ENCODE measurements at regions not wholly inside any gene's neighbourhood (a gene's known extent, or its start where the extent isn't known, plus 50 kb on each side); places are given as distances from the start of the nearest gene placed in this dataset.

DNA sequence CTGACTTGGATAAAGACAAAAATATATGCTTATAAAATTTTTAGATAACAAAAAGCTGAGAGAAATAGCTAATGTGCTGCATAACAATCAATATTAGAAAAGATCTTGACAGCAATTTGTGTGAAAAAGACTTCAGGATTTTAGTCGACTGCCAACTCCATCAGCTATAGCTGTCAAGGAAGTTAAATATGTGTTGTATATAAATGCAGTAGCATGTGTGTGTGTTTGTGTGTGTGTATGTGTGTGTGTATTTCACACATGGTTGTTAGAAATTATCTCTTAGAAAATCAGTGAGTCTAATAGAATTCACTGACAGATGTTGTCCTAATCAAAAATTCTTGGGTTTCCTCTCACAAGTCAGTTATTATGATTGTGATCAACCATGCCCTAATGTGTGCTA lies 171.2 kb downstream of the CASP12 start:
- Mint-ChIP-seq H3K9me3 (peaks cover 3 to 5% of the 10 kb centered on the region in 2 donors), H3K27ac (no peak overlapping the region), H3K4me3 (no peak overlapping the region), H3K36me3 (ENCODE audit: insufficient read depth in 2 of 2) (peaks cover 2 to 7% of the 10 kb centered on the region in 2 donors), H3K27me3 (ENCODE audit: low read depth) (no peaks in the 10 kb centered on the region), H3K4me1 (ENCODE audit: low read depth) (peaks cover 5% of the 10 kb centered on the region)
- ATAC-seq (replicated peaks in 1 of 2), result no peak
- no peak for DNase-seq

DNA sequence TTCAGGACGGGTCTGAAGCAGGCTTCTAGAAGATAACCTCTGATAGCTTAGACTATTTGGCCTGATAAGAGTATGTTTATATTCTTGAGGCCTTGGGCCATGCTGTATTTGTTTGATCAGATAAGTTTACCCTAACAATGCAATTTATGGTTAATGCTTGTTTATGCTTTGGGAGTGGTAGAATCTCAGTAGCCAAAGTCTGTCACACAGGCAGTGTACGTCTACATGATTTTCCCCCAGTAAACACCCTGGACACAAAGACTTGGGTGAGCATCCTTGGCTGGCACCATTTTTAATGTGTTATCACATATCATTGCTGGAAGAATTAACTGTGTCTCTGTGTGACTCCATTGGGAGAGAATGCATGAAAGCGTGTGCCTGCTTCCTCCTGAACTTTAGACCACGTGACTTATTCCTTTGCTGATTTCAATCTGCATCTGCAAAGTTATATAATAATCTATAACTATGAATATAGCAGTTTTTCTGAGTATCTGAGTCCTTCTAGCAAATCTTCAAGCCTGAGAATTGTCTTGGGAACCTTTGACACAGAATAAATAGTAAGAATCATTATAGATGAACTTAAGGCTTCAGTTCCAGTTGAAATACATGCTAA lies 172.4 kb downstream of the CASP12 start:
- Mint-ChIP-seq H3K4me1 (ENCODE audit: low read depth) (no peaks in the 10 kb centered on the region), H3K27ac (no peak overlapping the region), H3K4me3 (no peak overlapping the region), H3K9me3 (peaks cover 4 to 5% of the 10 kb centered on the region in 2 donors), H3K27me3 (ENCODE audit: low read depth) (no peaks in the 10 kb centered on the region), H3K36me3 (ENCODE audit: insufficient read depth in 2 of 2) (peaks cover 2 to 7% of the 10 kb centered on the region in 2 donors)
- ATAC-seq (replicated peaks in 1 of 2) (no peak), DNase-seq (no peak)

GRCh38 chr11:104713401-104713800 lies 184.9 kb downstream of the CASP12 start:
- Mint-ChIP-seq H3K9me3 (peaks cover 1 to 2% of the 10 kb centered on the region in 2 donors), H3K4me3 (no peak overlapping the region), H3K4me1 (ENCODE audit: low read depth) (peaks cover 8% of the 10 kb centered on the region), H3K27ac (no peak overlapping the region), H3K36me3 (ENCODE audit: insufficient read depth in 2 of 2) (peaks cover 3 to 4% of the 10 kb centered on the region in 2 donors), H3K27me3 (ENCODE audit: low read depth) (no peaks in the 10 kb centered on the region)
- ATAC-seq (replicated peaks in 1 of 2) (no peak), DNase-seq (no peak)

DNA sequence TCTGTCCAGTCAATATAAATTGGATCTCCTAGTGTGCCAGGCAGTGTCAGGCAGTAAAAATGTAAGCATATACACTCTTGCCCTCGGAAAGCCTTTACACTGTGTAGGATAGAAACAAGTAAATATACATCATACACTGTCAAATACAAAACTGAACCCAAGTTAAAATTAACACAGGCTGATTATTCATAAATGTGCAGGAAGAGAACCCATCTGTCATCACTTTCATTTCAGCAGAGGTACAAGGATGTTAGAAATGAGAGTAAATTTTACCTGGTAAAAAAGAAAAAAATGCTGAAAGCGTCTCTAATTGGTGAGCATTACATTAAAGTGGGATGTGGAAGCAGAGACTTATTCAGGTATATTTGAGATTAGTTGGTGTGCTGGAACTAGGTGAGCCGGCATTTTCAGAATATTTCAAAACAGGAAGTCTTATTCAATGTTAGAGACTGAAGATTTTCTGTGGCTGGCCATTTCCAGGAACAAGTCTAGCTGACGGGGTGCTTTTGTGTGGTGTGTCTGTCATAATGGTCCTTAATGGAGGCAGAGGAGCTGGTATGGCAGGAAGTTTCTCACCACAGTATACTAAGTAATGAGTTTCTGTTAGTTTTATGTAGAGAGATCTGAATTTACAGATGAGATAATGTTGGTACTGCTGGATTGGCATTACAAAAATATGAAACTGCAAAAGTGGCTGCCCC lies 192.6 kb downstream of the CASP12 start:
- Mint-ChIP-seq H3K9me3 (peaks cover 0 to 3% of the 10 kb centered on the region in 2 donors), H3K27me3 (ENCODE audit: low read depth) (no peaks in the 10 kb centered on the region), H3K27ac (peak overlapping the region; percentile 97), H3K36me3 (ENCODE audit: insufficient read depth in 2 of 2) (peaks cover 2% of the 10 kb centered on the region in 2 donors), H3K4me3 (peak overlapping the region; percentile 57 to 95), H3K4me1 (ENCODE audit: low read depth) (peaks cover 44% of the 10 kb centered on the region)
- ATAC-seq (replicated peaks in 1 of 2) (peak; percentile 95 to 98), DNase-seq (peak; percentile 75 to 80)

DNA sequence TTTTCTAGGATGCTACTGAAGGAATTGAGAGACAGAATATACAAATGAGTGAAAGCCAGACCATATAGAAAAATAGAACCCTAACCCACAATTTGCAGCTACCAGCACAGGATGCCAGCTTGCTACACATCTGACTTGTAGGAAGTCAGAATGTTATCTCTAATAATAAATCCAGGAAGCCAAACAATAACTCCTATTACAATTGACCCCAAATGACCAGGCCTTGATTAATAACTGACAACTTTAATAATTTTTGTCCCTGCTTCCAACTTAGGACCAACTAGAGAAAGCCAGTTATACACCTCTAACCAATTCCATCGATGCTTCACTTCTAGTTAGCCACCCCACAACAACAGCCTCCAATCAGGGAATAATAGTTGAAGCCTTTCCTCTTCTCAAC lies 193.4 kb downstream of the CASP12 start:
- DNase-seq (no peak), ATAC-seq (replicated peaks in 1 of 2) (no peak)
- H3K4me1 Mint-ChIP-seq (ENCODE audit: low read depth), result peaks cover 50% of the 10 kb centered on the region
- peaks cover 2% of the 10 kb centered on the region in 2 donors for H3K36me3 Mint-ChIP-seq (ENCODE audit: insufficient read depth in 2 of 2)
- H3K4me3 Mint-ChIP-seq, result peak overlapping the region; percentile 57 to 95
- peaks cover 0 to 3% of the 10 kb centered on the region in 2 donors for H3K9me3 Mint-ChIP-seq
- H3K27me3 Mint-ChIP-seq (ENCODE audit: low read depth), result no peaks in the 10 kb centered on the region
- H3K27ac Mint-ChIP-seq, result peak overlapping the region; percentile 97

GRCh38 chr11:104704146-104704830 lies 194.0 kb downstream of the CASP12 start:
- Mint-ChIP-seq H3K4me3 (peak overlapping the region; percentile 16 to 95), H3K9me3 (peaks cover 0 to 3% of the 10 kb centered on the region in 2 donors), H3K36me3 (ENCODE audit: insufficient read depth in 2 of 2) (peaks cover 2% of the 10 kb centered on the region in 2 donors), H3K4me1 (ENCODE audit: low read depth) (peaks cover 48% of the 10 kb centered on the region), H3K27me3 (ENCODE audit: low read depth) (no peaks in the 10 kb centered on the region), H3K27ac (peak overlapping the region; percentile 97)
- no peak for ATAC-seq (replicated peaks in 1 of 2)
- no peak for DNase-seq

DNA sequence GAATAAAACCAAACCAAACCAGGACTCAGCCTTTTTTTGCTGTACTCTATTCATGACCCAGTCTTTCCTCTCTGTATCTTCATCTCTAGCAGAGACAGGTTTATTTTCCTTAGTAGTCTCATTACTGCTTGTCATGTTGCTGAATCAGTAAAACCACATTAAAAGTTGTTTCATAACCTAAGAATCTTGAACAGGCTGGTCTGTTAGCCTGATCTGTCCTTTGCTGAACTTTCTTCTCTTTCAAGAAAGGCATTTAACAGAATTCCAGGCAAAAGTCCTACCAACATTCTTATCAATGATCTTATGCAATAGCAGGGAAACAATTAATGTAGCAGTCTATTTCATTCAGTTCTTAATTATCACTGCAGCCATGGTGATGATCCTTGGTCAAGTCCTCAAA lies 197.7 kb downstream of the CASP12 start:
- Mint-ChIP-seq H3K9me3 (peaks cover 0 to 1% of the 10 kb centered on the region in 2 donors), H3K4me3 (peak overlapping the region in 1 of 2 donors; percentile 58), H3K27ac (no peak overlapping the region), H3K27me3 (ENCODE audit: low read depth) (no peaks in the 10 kb centered on the region), H3K4me1 (ENCODE audit: low read depth) (peaks cover 27% of the 10 kb centered on the region), H3K36me3 (ENCODE audit: insufficient read depth in 2 of 2) (peaks cover 2% of the 10 kb centered on the region in 2 donors)
- ATAC-seq (replicated peaks in 1 of 2) (peak; percentile 71), DNase-seq (no peak)

- peaks cover 2% of the 10 kb centered on the region in 2 donors for H3K36me3 Mint-ChIP-seq (ENCODE audit: insufficient read depth in 2 of 2)
- no peak overlapping the region for H3K27ac Mint-ChIP-seq
- H3K9me3 Mint-ChIP-seq, result peaks cover 0 to 1% of the 10 kb centered on the region in 2 donors
- no peak overlapping the region for H3K4me3 Mint-ChIP-seq
- peaks cover 21% of the 10 kb centered on the region for H3K4me1 Mint-ChIP-seq (ENCODE audit: low read depth)
- ATAC-seq (replicated peaks in 1 of 2), result no peak
- H3K27me3 Mint-ChIP-seq (ENCODE audit: low read depth), result no peaks in the 10 kb centered on the region
- DNase-seq, result no peak
Measured at GRCh38 chr11:104699981-104700380, 198.3 kb downstream of the CASP12 start.

GRCh38 chr11:104695065-104695463 lies 203.2 kb downstream of the CASP12 start:
- no peak for DNase-seq
- Mint-ChIP-seq H3K4me3 (no peak overlapping the region), H3K27me3 (ENCODE audit: low read depth) (no peaks in the 10 kb centered on the region), H3K27ac (no peak overlapping the region), H3K9me3 (peaks cover 2% of the 10 kb centered on the region in 2 donors), H3K36me3 (ENCODE audit: insufficient read depth in 2 of 2) (peaks cover 2% of the 10 kb centered on the region in 2 donors), H3K4me1 (ENCODE audit: low read depth) (peaks cover 15% of the 10 kb centered on the region)
- ATAC-seq (replicated peaks in 1 of 2), result no peak

DNA sequence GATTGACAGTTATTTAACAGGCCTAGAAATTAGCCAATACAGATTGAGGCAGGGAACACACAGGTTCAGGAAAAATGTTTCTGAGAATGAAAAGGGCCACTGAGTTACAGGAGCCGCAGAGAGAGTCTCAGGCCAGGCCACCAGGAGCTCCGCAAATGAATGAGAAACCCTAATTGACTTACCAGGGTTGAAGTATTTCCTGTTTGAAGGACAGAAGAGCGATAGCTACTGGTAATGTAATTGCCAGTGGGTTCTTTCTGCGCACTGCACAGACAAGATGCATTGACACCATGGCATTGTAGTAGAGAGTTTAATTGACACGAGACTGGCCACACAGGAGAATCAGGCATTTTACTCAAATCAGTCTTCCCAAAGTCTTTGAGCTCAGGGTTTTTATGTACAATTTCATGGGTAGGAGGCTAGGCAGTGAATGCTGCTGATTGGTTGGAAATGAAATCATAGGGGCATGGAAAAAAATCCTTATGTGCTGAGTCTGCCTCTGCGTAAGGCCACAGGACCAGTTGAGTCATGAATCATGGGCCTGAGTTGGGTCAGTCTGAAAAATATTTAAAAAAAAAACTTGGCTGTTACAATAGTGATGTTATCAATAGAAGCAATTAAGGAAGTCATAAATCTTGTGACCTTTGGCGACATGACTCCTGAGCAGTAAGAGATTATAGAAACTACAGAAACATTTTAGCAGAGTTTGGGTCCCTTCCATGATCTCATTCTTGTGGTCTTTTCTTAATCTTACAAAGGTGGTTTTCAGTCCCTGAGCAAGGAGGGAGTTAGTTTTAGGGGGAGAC lies 203.8 kb downstream of the CASP12 start:
- DNase-seq, result no peak
- Mint-ChIP-seq H3K27me3 (ENCODE audit: low read depth) (no peaks in the 10 kb centered on the region), H3K4me3 (no peak overlapping the region), H3K27ac (no peak overlapping the region), H3K4me1 (ENCODE audit: low read depth) (peaks cover 15% of the 10 kb centered on the region), H3K36me3 (ENCODE audit: insufficient read depth in 2 of 2) (peaks cover 2% of the 10 kb centered on the region in 2 donors), H3K9me3 (peaks cover 2% of the 10 kb centered on the region in 2 donors)
- no peak for ATAC-seq (replicated peaks in 1 of 2)

GRCh38 chr11:104692751-104693150 lies 205.5 kb downstream of the CASP12 start:
- ATAC-seq (replicated peaks in 1 of 2) (no peak), DNase-seq (no peak)
- Mint-ChIP-seq H3K4me3 (no peak overlapping the region), H3K27me3 (ENCODE audit: low read depth) (no peaks in the 10 kb centered on the region), H3K4me1 (ENCODE audit: low read depth) (peaks cover 18% of the 10 kb centered on the region), H3K36me3 (ENCODE audit: insufficient read depth in 2 of 2) (peaks cover 2% of the 10 kb centered on the region in 2 donors), H3K27ac (no peak overlapping the region), H3K9me3 (peaks cover 2% of the 10 kb centered on the region in 2 donors)

- Mint-ChIP-seq H3K36me3 (ENCODE audit: insufficient read depth in 2 of 2) (peaks cover 0 to 2% of the 10 kb centered on the region in 2 donors), H3K27ac (no peak overlapping the region), H3K4me1 (ENCODE audit: low read depth) (peaks cover 18% of the 10 kb centered on the region), H3K27me3 (ENCODE audit: low read depth) (no peaks in the 10 kb centered on the region), H3K4me3 (no peak overlapping the region), H3K9me3 (peaks cover 2% of the 10 kb centered on the region in 2 donors)
- ATAC-seq (replicated peaks in 1 of 2), result no peak
- DNase-seq, result no peak
Measured at GRCh38 chr11:104691129-104691528, 207.1 kb downstream of the CASP12 start.
